NCI-H1105 treated with DMSO at 0.1 percent for 48 hours (cell line): ENCODE measurements at regions not wholly inside any gene's neighbourhood (a gene's known extent, or its start where the extent isn't known, plus 50 kb on each side); places are given as distances from the start of the nearest gene placed in this dataset.

ENCODE experiments used
- DNase-seq: peaks from one replicate; lab custom pipeline; 2025; lab: John Stamatoyannopoulos, UW

GRCh38 chr1:55974714-55975441, 604.5 kb downstream of the PLPP3 start:
- no peak for DNase-seq

GRCh38 chr1:55970526-55971110, 608.7 kb downstream of the PLPP3 start:
- DNase-seq = no peak

- no peak for DNase-seq
Measured at GRCh38 chr1:55969322-55969721, 610.0 kb downstream of the PLPP3 start.

GRCh38 chr1:55968661-55969060, 610.7 kb downstream of the PLPP3 start:
- no peak for DNase-seq

GRCh38 chr1:55965981-55966461, 613.3 kb downstream of the PLPP3 start:
- no peak for DNase-seq

GRCh38 chr1:55962472-55962871, 616.9 kb downstream of the PLPP3 start:
- DNase-seq = no peak

- DNase-seq = no peak
Measured at GRCh38 chr1:55959136-55959548, 620.2 kb downstream of the PLPP3 start.

GRCh38 chr1:55958498-55958897, 620.9 kb downstream of the PLPP3 start:
- no peak for DNase-seq

GRCh38 chr1:55957276-55957675, 622.1 kb downstream of the PLPP3 start:
- no peak for DNase-seq

GRCh38 chr1:55955016-55955621, 624.2 kb downstream of the PLPP3 start:
- no peak for DNase-seq

GRCh38 chr1:55951291-55951690, 628.1 kb downstream of the PLPP3 start:
- no peak for DNase-seq

GRCh38 chr1:55947446-55947845, 631.9 kb downstream of the PLPP3 start:
- DNase-seq = no peak

- DNase-seq = no peak
Measured at GRCh38 chr1:55943721-55944435, 635.5 kb downstream of the PLPP3 start.

GRCh38 chr1:55943012-55943411, 636.4 kb downstream of the PLPP3 start:
- DNase-seq = no peak

GRCh38 chr1:55939866-55940265, 639.5 kb downstream of the PLPP3 start:
- DNase-seq = no peak

- no peak for DNase-seq
Measured at GRCh38 chr1:55938861-55939260, 640.5 kb downstream of the PLPP3 start.

- no peak for DNase-seq
Measured at GRCh38 chr1:55938376-55938850, 641.0 kb downstream of the PLPP3 start.

- no peak for DNase-seq
Measured at GRCh38 chr1:55937840-55938375, 641.5 kb downstream of the PLPP3 start.

- no peak for DNase-seq
Measured at GRCh38 chr1:55935236-55935635, 644.1 kb downstream of the PLPP3 start.

GRCh38 chr1:55932402-55932801, 647.0 kb downstream of the PLPP3 start:
- no peak for DNase-seq

- no peak for DNase-seq
Measured at GRCh38 chr1:55931081-55931940, 648.1 kb downstream of the PLPP3 start.
